ENCODE measurements at regions not wholly inside any gene's neighbourhood (a gene's known extent, or its start where the extent isn't known, plus 50 kb on each side); places are given as distances from the start of the nearest gene placed in this dataset.
"Not testable (repeated sequence)": the region's sequence is repeated elsewhere in the genome, so short reads cannot be mapped to it uniquely, and the experiment has no call there.

GRCh38 chr6:140729521-140729920, 1355.1 kb upstream of the CITED2 start:
- no peak for DNase-seq

- no peak for DNase-seq
These were observed 1343.6 kb upstream of the CITED2 start for GRCh38 chr6:140718021-140718420.

DNA sequence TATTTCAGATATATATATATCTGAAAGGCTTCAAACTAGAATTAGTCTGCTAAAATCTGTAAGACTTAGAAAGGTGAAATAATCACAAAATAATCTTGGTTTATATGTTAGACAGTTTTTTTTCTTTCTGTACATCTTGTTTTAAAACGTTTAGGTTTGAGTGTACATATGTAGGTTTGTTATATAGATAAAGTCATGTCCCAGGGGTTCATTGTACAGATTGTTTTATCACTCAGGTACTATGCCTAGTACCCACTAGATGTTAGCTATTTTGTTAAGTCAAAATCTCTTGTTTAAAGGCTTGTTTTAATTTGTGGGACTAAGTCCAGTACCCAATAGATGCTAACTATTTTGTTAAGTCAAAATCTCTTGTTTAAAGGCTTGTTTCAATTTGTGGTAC, 1339.0 kb upstream of the CITED2 start:
- DNase-seq, result no peak

DNA sequence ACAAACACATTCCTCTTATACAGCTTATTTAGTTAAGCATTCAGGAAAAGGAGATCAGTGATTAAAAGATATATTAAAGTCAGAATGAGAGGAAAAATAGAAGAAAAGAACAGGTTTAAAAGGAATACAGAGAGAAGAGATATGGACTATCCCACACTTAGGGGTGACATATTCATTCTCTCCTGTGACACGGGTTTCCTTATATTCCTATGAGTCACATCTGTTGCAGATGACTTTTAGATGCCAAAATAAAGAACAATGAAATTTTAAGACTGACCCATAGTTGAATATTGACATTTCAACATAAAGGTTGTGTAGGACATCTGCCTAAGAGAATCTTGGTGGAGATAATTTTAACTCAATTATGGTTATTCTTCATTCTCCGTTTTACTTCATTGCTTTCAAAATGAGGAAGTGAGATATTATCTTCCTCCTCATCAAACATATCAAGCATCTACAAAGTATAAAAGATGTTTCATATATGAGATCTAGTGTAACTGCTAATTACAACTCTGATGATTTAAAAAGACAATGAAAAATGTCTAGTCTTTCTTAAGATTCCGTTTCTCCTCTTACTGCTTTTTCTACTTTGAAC, 1336.7 kb upstream of the CITED2 start:
- DNase-seq, result no peak

DNA sequence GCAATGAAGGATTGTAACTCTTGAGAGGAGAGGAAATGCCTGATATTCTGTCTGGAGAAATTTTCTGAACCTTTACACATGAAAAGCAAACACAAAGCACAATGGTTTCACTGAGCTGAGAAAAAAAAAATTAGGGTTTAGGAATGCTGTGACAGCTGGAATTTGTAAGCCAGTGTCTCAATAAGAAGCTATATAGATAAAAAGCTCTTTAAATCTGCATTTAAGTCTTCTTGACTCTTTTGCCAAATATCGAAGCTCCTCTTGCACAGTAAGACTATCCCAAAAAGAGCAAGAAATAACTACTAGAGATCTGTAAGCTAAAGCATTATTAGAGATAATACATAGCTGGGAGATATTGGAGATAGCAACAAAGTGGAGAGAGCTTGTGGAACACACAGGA, 1334.0 kb upstream of the CITED2 start:
- DNase-seq, result no peak

GRCh38 chr6:140704008-140704407, 1329.6 kb upstream of the CITED2 start:
- not testable (repeated sequence) for DNase-seq

DNA sequence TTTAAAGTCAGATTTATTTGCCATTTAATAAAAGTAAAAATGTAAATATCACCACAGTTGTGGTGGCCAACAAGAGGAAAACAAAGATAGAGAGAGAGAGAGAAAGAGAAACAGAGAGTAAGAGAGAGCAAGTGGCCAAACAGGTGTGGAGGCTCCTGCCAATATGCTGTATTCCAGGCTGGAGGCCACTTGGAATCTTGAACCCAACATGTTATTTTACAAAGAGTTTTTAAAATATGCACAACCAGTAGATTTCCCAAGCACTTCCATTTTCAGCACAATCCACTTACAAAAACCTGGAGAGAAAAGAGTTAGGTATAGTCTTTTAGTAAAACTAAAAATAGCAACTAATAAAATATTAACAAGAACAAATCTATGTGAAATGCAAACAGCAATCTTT, 1323.1 kb upstream of the CITED2 start:
- DNase-seq, result no peak

DNA sequence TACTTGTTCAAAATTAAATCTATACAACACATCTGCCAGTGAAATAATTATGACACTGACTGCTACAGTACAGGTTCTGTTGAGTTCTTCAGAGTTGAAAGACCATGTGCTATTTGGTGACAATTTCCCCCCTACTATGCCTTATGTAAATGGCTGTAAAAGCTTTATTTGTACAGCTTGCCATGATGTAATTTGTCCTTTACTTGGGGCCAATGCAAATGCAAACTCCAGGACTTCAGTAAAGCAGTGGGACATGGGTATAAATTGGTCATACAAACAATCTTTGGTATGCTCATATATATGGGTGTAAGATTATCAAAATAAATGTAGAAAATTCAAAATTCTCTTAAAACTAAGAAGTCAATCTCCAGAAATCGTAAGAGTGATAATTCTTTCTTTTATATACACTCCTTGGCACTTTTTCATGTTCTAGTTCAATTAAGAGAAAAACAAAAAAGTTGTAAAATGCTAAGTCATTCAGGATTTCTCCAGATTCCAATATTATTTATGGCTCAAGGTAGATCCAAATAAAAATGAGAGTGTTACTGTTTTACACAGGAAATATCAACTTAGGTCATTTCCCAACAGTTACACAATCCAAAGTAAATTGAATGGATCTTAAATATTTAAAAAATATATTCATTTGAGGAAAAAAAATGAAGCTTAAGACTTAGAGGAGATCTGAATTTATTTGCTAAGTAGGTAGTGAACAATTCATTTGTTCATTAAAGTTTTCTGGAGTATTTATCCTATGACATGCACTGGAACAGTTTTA, 1310.5 kb upstream of the CITED2 start:
- DNase-seq, result no peak

- no peak for DNase-seq
These were observed 1303.5 kb upstream of the CITED2 start for GRCh38 chr6:140677781-140678528.

DNA sequence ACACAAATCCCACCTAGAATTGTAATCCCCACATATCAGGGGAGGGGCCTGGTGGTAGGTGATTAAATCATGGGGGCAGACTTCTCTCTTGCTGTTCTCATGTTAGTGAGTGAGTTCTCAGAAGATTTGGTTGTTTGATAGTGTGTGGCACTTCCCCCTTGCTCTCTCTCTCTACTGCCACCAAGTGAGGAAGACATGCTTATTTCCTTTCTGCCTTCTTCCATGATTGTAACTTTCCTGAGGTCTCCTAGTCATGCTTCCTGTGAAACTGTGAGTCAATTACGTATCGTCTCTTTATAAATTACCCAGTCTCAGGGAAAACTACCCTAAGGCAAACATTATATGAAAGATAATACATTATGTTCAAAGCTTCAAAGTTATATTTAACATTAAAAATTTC, 1297.5 kb upstream of the CITED2 start:
- no peak for DNase-seq

DNA sequence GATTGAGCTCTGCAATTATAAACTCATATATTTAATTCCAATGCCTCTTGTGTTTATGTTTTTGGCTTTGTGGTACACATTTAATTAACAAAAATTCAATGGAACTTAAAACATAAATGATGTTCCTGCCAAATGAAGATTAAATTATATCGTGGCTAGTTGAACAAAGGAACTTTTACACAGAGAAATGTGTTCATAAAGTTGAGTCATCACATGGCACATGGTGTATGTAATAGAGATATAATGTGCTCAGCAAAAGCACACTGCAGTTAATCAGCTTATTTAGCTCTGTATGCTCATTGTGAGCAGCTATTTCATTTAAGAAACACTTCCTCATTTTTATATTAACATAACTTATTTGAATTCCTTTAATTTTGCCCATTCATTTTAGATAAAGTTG, 1295.6 kb upstream of the CITED2 start:
- DNase-seq, result no peak

- DNase-seq, result no peak
These were observed 1294.9 kb upstream of the CITED2 start for GRCh38 chr6:140669321-140669720.

DNA sequence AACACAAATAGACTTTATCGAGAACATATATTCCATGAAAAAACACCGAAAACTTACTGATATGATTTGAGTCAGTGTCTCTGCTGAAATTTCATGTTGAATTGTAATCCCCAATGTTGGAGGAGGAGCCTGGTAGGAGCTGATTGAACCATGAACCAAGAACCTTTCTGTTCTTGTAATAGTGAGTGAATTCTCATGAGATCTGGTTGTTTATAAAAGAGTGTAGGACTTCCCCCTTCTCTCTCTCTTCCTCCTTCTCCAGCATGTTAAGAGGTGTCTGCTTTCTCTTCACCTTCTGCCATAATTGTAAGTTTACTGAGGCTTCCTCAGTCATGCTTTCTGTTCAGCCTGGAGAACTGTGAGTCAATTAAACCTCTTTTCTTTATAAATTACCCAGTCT, 1289.3 kb upstream of the CITED2 start:
- no peak for DNase-seq

DNA sequence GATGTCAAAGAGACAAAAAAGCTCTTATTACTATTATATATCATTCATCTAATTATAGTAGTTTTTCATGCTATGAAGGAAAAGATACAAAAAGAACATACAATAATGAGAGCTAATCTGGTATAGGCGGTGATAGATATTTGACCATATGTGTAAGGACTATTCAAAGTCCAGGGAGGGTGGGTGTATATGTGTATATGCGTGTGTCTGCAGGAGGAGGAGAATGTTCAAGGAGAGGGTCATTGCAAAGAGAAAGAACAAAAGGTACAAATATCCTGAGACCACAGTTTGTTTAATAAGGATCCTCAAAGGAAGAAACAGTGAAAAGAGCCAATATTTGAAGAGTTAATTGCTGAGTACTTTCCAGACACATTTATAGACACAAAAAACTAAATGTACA, 1288.6 kb upstream of the CITED2 start:
- no peak for DNase-seq

DNA sequence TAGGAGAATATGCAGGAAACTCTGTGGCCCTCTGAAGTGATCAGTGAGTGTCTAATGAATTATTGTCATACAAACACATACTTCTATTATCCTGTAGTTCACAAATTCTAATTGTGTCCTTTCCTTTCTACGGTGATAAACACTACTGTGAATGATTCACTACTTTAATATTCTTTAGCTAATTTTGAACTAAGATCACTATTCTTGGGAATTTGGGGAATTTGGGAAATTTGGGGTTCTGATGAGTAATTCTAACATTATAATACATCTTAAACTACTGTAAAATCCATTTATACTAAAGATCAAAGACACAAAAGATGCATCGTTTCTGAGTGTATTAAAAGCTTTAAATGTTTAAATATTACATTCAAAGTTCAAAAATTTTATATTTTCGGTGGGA, 1287.2 kb upstream of the CITED2 start:
- DNase-seq, result no peak

GRCh38 chr6:140660295-140660694, 1285.8 kb upstream of the CITED2 start:
- no peak for DNase-seq

DNA sequence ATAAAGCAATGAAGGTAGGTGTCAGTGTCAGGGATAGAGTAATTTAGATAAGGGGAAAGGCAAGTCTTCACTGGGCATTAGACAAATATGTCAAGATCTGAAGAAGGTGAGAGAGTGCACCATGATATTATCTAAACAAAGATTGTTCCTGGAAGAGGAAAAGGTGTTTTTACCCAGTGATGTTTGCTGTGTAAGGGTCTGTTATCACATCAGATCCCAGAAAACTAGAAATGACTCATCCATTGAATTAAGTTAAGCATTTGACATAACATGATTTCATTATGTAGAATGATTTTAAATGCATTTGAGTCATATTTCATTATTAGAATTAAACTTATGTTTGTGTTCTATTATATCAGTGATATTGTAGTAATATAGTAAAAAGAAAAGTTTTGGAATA, 1279.5 kb upstream of the CITED2 start:
- no peak for DNase-seq

DNA sequence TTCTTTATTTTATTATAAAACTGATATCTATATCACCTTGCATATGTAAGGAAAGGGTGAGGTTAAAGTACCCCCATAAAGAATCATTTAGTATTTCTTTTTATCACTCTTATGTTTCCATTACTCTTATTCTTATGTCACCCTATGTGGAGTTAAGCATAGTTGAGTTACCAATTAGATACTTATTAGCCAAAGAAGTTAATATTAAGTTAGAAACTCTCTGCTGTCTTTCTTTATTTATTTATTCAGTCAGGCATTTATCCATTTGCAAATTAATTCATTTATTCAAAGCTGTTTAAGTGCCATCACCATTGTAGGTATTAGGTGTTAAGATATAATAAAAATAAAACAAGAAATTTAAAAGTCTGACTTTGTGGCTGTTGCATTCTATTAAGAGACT, 1279.1 kb upstream of the CITED2 start:
- no peak for DNase-seq

DNA sequence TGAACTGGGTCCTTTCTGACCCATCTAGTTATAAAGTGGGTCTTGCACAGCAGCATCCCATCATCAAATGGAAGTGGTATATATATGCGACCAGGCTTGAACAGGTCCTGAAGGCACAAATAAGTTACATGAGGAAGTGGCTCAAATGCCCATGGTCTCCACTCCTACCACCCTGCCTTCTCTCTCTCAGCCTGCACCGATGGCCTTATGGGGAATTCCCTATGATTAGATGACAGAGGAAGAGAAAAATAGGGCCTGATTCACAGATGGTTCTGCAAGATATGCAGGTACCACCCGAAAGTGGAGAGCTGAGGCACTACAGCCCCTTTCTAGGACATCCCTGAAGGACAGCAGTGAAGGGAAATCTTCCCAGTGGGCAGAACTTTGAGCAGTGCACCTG, 1275.1 kb upstream of the CITED2 start:
- not testable (repeated sequence) for DNase-seq

DNA sequence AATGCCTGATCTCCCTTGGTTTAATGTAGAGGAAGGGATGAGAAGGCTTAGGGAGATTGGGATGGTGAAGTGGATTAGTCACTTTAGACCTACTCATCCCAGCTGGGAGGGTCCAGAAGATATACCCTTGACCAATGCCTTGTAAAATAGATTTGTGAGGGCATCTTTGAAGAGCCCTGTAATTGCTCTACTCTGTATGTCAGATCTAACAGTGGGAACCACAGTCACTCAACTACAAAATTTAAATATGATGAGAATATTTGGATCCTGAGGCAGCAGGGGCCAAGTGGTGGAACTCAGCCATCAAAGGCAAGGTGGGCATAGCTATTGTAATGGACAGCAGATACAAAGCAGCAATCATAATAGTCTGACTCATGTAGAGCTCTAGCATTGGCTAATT, 1272.9 kb upstream of the CITED2 start:
- not testable (repeated sequence) for DNase-seq

DNA sequence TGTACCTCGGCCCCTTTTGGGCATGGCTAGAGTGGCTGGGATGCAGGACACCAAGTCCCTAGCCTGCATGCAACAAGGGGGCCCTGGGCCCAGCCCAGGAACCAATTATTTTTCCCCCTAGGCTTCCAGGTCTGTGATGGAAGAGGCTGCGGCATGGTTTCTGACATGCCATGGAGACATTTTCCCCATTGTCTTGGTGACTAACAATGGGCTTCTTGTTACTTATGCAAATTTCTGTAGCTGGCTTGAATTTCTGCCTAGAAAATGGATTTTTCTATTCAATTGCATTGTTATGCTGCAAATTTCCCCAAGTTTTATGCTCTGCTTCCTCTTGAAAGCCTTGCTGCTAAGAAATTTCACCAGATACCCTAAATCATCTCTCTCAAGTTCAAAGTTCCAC, 1269.6 kb upstream of the CITED2 start:
- no peak for DNase-seq

DNA sequence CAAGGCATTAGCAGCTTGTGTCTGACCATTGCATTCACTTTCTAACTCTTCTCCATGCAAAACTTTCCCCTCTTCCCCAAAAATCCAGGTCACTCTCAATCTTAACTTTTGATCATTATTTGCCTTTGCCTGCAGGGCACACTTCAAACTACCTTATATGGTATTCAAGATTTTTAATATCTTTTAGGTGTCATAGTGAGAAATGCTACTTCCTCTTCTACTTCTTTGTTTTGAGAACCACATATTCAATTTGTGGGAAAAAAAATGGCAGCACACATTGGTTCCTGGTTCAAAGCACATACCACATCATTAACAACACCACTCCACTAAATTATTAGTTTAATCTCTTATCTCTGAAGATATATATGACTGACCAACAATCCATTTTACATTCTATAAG, 1267.0 kb upstream of the CITED2 start:
- no peak for DNase-seq

DNA sequence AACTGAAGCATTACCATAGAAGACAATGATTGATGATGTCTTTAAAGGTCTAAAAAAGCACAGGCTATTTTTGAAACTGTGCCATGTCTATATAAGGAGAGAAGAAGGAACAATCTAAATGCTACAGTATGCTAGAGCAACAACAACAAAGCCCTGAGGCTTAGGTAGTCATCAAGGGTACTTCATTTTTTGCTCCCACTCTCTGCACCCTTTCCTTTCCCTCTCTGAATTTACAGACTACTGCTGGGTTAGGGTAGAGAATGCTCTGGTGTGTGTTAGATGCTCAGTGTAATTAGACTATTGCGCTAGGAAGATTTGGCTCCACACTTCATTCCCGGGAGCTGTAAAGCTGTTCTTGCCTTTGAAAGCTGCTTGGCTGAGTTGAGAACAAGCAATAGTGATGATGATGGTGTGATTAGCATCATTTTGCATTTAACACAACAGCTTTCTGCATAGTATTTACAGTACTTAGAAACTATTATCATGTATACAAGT, 1262.5 kb upstream of the CITED2 start:
- DNase-seq, result no peak

DNA sequence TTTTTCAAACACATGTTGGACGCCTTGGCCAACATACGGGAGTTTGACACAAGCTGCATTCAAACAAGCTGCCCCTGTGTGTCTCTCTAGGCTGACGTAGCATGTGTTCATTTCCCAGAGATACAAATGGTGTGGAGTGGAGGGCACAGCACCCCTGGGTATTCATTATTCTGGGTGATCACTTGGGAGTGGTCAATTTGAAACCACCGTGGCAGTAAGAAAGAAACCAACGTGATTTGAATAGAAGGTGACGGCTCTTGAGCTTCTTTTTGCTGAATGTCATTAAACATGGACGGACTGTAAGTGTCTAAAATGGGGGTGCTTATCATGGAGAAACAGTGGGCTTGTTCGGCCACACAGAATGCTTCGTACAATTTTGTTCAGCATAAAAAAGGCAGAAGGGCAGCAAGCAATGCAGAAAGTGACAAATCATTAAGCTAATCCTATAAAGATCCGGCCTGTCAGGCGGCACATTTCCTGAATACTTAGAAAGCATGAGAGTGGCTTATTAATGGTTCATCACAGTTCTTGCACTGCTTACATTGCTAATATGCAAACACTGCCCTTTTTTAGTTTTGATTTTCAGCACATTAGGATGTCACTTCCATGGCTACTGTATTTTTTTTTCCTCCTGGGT, 1261.9 kb upstream of the CITED2 start:
- no peak for DNase-seq

Data from activated CD4-positive, alpha-beta T cell treated with anti-CD3 and anti-CD28 coated beads, Interleukin-2, amount 50 U/mL, for 1 hour (primary cell).